ENCODE measurements at regions not wholly inside any gene's neighbourhood (a gene's known extent, or its start where the extent isn't known, plus 50 kb on each side); places are given as distances from the start of the nearest gene placed in this dataset.

DNA sequence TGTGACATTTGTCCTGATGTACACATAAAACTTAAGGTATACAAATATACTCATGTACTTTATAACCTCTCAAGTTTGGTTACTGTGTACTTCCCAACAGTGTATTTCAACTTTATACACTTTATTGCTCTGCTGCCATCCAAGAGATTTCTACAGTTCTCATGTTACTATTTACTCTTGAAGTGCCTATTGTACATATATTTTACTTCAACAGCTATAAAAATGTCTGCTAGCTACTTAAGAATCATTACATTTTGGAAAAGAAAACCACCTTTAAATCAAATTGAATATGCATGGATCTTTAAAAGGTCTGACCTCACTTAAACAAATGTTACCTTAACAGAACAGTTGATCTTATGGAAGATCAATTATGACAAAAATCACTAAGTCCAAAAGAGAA is 1056.4 kb downstream of the ADGRL3 start:
- TF ChIP-seq POLR2A (IDR thresholded peaks at IDR 0.05; ENCODE audit: low read length) = no peak
- no peak for TF ChIP-seq GATA1 (IDR thresholded peaks at IDR 0.05; ENCODE audit: low read depth, low read length)

All from erythroblast (primary cell).